ENCODE measurements at regions not wholly inside any gene's neighbourhood (a gene's known extent, or its start where the extent isn't known, plus 50 kb on each side); places are given as distances from the start of the nearest gene placed in this dataset.

GRCh38 chr16:60214311-60214710 is 1480.2 kb upstream of the GOT2 start:
- no peak for TF ChIP-seq CTCF (IDR thresholded peaks at IDR 0.05)
- no peak for TF ChIP-seq POLR2AphosphoS5 (IDR thresholded peaks at IDR 0.05)

All from prostate gland (tissue), 2 donors.